GM18520 (cell line): ENCODE measurements at regions not wholly inside any gene's neighbourhood (a gene's known extent, or its start where the extent isn't known, plus 50 kb on each side); places are given as distances from the start of the nearest gene placed in this dataset.
A peak's percentile ranks its signal among the peaks of the same experiment; 100 is the strongest.

ENCODE experiments used
- ATAC-seq: cut with Tn5 transposase; IDR thresholded peaks from one replicate; pipeline ENCODE4 v1.9.1; 2021; ENCODE audit not compliant: unreplicated experiment

GRCh38 chr5:97538912-97539311, 355.9 kb upstream of the RIOK2 start:
- ATAC-seq = no peak

- no peak for ATAC-seq
Observed at GRCh38 chr5:97541864-97542263, 358.8 kb upstream of the RIOK2 start.

- no peak for ATAC-seq
Observed at GRCh38 chr5:97542469-97542868, 359.4 kb upstream of the RIOK2 start.

GRCh38 chr5:97543166-97543565, 360.1 kb upstream of the RIOK2 start:
- no peak for ATAC-seq

GRCh38 chr5:97544240-97544639, 361.2 kb upstream of the RIOK2 start:
- ATAC-seq = no peak

- no peak for ATAC-seq
Observed at GRCh38 chr5:97544678-97545077, 361.6 kb upstream of the RIOK2 start.

GRCh38 chr5:97545446-97545845, 362.4 kb upstream of the RIOK2 start:
- ATAC-seq = no peak

- no peak for ATAC-seq
Observed at GRCh38 chr5:97545886-97546535, 363.0 kb upstream of the RIOK2 start.

- no peak for ATAC-seq
Observed at GRCh38 chr5:97547430-97547829, 364.4 kb upstream of the RIOK2 start.

GRCh38 chr5:97547999-97548738, 365.1 kb upstream of the RIOK2 start:
- peak; percentile 79 for ATAC-seq

GRCh38 chr5:97548739-97549080, 365.7 kb upstream of the RIOK2 start:
- no peak for ATAC-seq

GRCh38 chr5:97549496-97549895, 366.4 kb upstream of the RIOK2 start:
- ATAC-seq = no peak

GRCh38 chr5:97550164-97550563, 367.1 kb upstream of the RIOK2 start:
- ATAC-seq = no peak

- no peak for ATAC-seq
Observed at GRCh38 chr5:97550818-97551217, 367.8 kb upstream of the RIOK2 start.

GRCh38 chr5:97553604-97554452, 370.8 kb upstream of the RIOK2 start:
- no peak for ATAC-seq

GRCh38 chr5:97554977-97555643, 372.1 kb upstream of the RIOK2 start:
- no peak for ATAC-seq

- ATAC-seq = no peak
Observed at GRCh38 chr5:97555644-97555981, 372.6 kb upstream of the RIOK2 start.

GRCh38 chr5:97559827-97560598, 377.0 kb upstream of the RIOK2 start:
- no peak for ATAC-seq

GRCh38 chr5:97560599-97560993, 377.5 kb upstream of the RIOK2 start:
- ATAC-seq = no peak

GRCh38 chr5:97563050-97563657, 380.1 kb upstream of the RIOK2 start:
- no peak for ATAC-seq
